GM23338 (cell line): ENCODE measurements at regions not wholly inside any gene's neighbourhood (a gene's known extent, or its start where the extent isn't known, plus 50 kb on each side); places are given as distances from the start of the nearest gene placed in this dataset.

Source experiments
- CREB1 ChIP-seq: fragments of 250-450 bp; sonication (Bioruptor Pico); IDR thresholded peaks from 2 replicates; pipeline ENCODE4 v1.5.0; 2020; ENCODE audit warnings: low read depth, mild to moderate bottlenecking, moderate library complexity
- CTCF ChIP-seq, 2 experiments: fragments of 200-600 bp in 1 of 2; sonication (generic) in 1 of 2; conservative IDR thresholded peaks; 2 replicates each; pipeline versions ENCODE4 v1.5.1 to v1.6.1; 2016 to 2017; ENCODE audit warnings: antibody characterized with exemption in 2 of 2, low read depth in 2 of 2, mild to moderate bottlenecking in 2 of 2, moderate library complexity in 1 of 2
- ETS1 ChIP-seq: IDR thresholded peaks from 2 replicates; pipeline ENCODE4 v1.6.1; 2016; ENCODE audit warnings: antibody characterized with exemption
- EZH2 ChIP-seq: fragments of 200-600 bp; sonication (generic); IDR thresholded peaks from one replicate; pipeline ENCODE4 v1.8.0; 2017; ENCODE audit warnings: antibody characterized with exemption, mild to moderate bottlenecking, low read depth; ENCODE audit not compliant: unreplicated experiment
- EZH2phosphoT487 ChIP-seq: fragments of 200-600 bp; sonication (generic); IDR thresholded peaks from one replicate; pipeline ENCODE4 v1.8.1; 2018; ENCODE audit warnings: antibody characterized with exemption; ENCODE audit not compliant: unreplicated experiment
- JUNB ChIP-seq: IDR thresholded peaks from one replicate; pipeline ENCODE4 v1.6.1; 2016; ENCODE audit warnings: antibody characterized with exemption; ENCODE audit not compliant: unreplicated experiment
- NANOG ChIP-seq: IDR thresholded peaks from 2 replicates; pipeline ENCODE4 v1.6.1; 2016; ENCODE audit warnings: antibody characterized with exemption, borderline replicate concordance
- POLR2AphosphoS5 ChIP-seq: IDR thresholded peaks from 2 replicates; pipeline ENCODE4 v1.6.1; 2016; ENCODE audit warnings: antibody characterized with exemption, low read depth
- REST ChIP-seq: IDR thresholded peaks from one replicate; pipeline ENCODE4 v1.6.1; 2018; ENCODE audit warnings: antibody characterized with exemption; ENCODE audit not compliant: unreplicated experiment
- STAT1 ChIP-seq: IDR thresholded peaks from one replicate; pipeline ENCODE4 v1.6.1; 2016; ENCODE audit warnings: antibody characterized with exemption; ENCODE audit not compliant: unreplicated experiment
- ZNF114 ChIP-seq: fragments of 250-450 bp; sonication (Bioruptor Pico); IDR thresholded peaks from 2 replicates; pipeline ENCODE4 v1.5.0; 2020; ENCODE audit warnings: mild to moderate bottlenecking, moderate library complexity
- ZNF331 ChIP-seq: fragments of 250-450 bp; sonication (Bioruptor Pico); IDR thresholded peaks from 2 replicates; pipeline ENCODE4 v1.5.0; 2020; ENCODE audit warnings: low read depth, mild to moderate bottlenecking, moderate library complexity
- TF ChIP-seq, protein P1 (sequence below): fragments of 250-450 bp; sonication (Bioruptor Pico); IDR thresholded peaks from 2 replicates; pipeline ENCODE4 v1.5.0; 2020; ENCODE audit warnings: mild to moderate bottlenecking, moderate library complexity

GRCh38 chr17:34458266-34458665 lies 95.2 kb upstream of the CCL1 start:
- TF ChIP-seq REST (no peak), POLR2AphosphoS5 (no peak), CTCF (conservative IDR thresholded peaks at IDR 0.05; ENCODE audit: low read depth in 2 of 2) (no peak), EZH2 (no peak), STAT1 (no peak), NANOG (no peak), EZH2phosphoT487 (no peak), ZNF114 (no peak), ETS1 (no peak), JUNB (no peak), CREB1 (no peak), ZNF331 (CRISPR knock-in tag) (no peak)
- TF ChIP-seq, protein P1, sequence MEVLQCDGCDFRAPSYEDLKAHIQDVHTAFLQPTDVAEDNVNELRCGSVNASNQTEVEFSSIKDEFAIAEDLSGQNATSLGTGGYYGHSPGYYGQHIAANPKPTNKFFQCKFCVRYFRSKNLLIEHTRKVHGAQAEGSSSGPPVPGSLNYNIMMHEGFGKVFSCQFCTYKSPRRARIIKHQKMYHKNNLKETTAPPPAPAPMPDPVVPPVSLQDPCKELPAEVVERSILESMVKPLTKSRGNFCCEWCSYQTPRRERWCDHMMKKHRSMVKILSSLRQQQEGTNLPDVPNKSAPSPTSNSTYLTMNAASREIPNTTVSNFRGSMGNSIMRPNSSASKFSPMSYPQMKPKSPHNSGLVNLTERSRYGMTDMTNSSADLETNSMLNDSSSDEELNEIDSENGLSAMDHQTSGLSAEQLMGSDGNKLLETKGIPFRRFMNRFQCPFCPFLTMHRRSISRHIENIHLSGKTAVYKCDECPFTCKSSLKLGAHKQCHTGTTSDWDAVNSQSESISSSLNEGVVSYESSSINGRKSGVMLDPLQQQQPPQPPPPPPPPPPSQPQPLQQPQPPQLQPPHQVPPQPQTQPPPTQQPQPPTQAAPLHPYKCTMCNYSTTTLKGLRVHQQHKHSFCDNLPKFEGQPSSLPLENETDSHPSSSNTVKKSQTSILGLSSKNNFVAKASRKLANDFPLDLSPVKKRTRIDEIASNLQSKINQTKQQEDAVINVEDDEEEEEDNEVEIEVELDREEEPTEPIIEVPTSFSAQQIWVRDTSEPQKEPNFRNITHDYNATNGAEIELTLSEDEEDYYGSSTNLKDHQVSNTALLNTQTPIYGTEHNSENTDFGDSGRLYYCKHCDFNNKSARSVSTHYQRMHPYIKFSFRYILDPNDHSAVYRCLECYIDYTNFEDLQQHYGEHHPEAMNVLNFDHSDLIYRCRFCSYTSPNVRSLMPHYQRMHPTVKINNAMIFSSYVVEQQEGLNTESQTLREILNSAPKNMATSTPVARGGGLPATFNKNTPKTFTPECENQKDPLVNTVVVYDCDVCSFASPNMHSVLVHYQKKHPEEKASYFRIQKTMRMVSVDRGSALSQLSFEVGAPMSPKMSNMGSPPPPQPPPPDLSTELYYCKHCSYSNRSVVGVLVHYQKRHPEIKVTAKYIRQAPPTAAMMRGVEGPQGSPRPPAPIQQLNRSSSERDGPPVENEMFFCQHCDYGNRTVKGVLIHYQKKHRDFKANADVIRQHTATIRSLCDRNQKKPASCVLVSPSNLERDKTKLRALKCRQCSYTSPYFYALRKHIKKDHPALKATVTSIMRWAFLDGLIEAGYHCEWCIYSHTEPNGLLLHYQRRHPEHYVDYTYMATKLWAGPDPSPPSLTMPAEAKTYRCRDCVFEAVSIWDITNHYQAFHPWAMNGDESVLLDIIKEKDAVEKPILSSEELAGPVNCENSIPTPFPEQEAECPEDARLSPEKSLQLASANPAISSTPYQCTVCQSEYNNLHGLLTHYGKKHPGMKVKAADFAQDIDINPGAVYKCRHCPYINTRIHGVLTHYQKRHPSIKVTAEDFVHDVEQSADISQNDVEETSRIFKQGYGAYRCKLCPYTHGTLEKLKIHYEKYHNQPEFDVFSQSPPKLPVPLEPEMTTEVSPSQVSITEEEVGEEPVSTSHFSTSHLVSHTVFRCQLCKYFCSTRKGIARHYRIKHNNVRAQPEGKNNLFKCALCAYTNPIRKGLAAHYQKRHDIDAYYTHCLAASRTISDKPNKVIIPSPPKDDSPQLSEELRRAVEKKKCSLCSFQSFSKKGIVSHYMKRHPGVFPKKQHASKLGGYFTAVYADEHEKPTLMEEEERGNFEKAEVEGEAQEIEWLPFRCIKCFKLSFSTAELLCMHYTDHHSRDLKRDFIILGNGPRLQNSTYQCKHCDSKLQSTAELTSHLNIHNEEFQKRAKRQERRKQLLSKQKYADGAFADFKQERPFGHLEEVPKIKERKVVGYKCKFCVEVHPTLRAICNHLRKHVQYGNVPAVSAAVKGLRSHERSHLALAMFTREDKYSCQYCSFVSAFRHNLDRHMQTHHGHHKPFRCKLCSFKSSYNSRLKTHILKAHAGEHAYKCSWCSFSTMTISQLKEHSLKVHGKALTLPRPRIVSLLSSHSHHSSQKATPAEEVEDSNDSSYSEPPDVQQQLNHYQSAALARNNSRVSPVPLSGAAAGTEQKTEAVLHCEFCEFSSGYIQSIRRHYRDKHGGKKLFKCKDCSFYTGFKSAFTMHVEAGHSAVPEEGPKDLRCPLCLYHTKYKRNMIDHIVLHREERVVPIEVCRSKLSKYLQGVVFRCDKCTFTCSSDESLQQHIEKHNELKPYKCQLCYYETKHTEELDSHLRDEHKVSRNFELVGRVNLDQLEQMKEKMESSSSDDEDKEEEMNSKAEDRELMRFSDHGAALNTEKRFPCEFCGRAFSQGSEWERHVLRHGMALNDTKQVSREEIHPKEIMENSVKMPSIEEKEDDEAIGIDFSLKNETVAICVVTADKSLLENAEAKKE (CRISPR knock-in tag) = no peak
